ENCODE measurements at regions not wholly inside any gene's neighbourhood (a gene's known extent, or its start where the extent isn't known, plus 50 kb on each side); places are given as distances from the start of the nearest gene placed in this dataset.
A peak's percentile ranks its signal among the peaks of the same experiment; 100 is the strongest.

DNA sequence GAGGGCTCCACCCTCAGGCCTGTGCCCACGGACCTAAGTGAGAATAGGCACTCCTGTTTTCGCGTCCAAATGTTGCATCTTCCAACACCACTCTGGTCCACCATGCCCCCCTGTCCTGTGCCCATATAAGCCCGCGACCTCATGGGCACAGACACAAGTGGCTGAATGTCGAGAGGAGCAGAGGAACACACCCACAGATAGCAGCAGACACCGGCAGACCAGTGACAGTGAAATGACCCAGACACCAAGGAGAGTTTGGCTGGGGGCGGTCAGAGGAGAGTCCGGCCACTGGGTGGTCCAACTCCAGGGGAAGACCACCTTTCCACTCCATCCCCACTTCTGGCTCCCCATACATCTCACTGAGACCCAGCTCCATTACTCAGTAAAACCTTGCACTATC is 161.4 kb upstream of the DAB2 start:
- POLR2A ChIA-PET (ENCODE audit: partially characterized antibody): no interaction called here
- Mint-ChIP-seq H3K9me3 (no peaks in the 10 kb centered on the region), H3K4me3 (no peak overlapping the region)

DNA sequence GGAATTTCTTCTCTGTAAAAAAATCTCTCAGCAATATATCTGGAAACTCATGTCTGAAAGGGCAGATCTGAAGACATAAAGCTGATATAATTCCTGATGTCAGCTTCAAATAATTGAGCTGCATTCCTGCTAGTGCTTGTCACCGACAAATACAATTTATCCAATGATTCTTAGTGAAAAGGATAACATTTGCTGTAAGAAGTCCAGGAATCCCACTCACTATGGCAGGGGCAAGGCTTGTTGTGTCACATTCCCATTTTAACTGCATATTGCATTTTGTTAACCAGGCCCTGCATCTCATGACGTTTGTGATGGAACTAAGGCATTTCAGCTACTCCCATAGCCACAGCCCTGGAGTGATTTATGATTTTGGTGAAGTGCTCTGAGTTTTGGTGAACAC is 160.1 kb upstream of the DAB2 start:
- Histone ChIP-seq H3K36me3 (ENCODE audit: insufficient read depth, low read length) (no peaks in the 10 kb centered on the region), H3K9me3 (ENCODE audit: control insufficient read depth in 1 of 2, low read length in 2 of 2) (no peaks in the 10 kb centered on the region), H3K27me3 (ENCODE audit: insufficient read depth, low read length) (no peaks in the 10 kb centered on the region), H3K4me1 (ENCODE audit: insufficient read depth, low read length) (peaks cover 10% of the 10 kb centered on the region), H3K27ac (ENCODE audit: low read depth, low read length) (no peak overlapping the region), H3K4me3 (ENCODE audit: low read length in 2 of 2) (no peak overlapping the region)
- Mint-ChIP-seq H3K9me3 (no peaks in the 10 kb centered on the region), H3K4me3 (no peak overlapping the region), H3K36me3 (no peaks in the 10 kb centered on the region), H3K27ac (no peak overlapping the region), H3K4me1 (peaks cover 4 to 11% (median 6%) of the 10 kb centered on the region in 4 donors), H3K27me3 (peaks cover 5 to 10% of the 10 kb centered on the region in 2 donors)
- ChIA-PET CTCF (ENCODE audit: partially characterized antibody) (interaction anchor here (0.7 to 1.3 kb wide), 2 partner anchors 16 to 28 kb away, joined by 4 read pairs; no protein-coding TSS in a partner anchor), POLR2A (ENCODE audit: partially characterized antibody) (no interaction called here)
- intact Hi-C loops (cut with micrococcal nuclease): no loop called here
- no peak for DNase-seq

More for the DNA sequence above, 161.4 kb upstream of the DAB2 start:
- peaks cover 5 to 10% of the 10 kb centered on the region in 2 donors for H3K27me3 Mint-ChIP-seq
- Histone ChIP-seq H3K36me3 (ENCODE audit: insufficient read depth, low read length) (no peaks in the 10 kb centered on the region), H3K9me3 (ENCODE audit: control insufficient read depth in 1 of 2, low read length in 2 of 2) (no peaks in the 10 kb centered on the region), H3K27ac (ENCODE audit: low read depth, low read length) (no peak overlapping the region), H3K27me3 (ENCODE audit: insufficient read depth, low read length) (no peaks in the 10 kb centered on the region), H3K4me1 (ENCODE audit: insufficient read depth, low read length) (peaks cover 5% of the 10 kb centered on the region), H3K4me3 (ENCODE audit: low read length in 2 of 2) (no peak overlapping the region)
- intact Hi-C loops (cut with micrococcal nuclease): no loop called here
- no peaks in the 10 kb centered on the region for H3K36me3 Mint-ChIP-seq
- CTCF ChIA-PET (ENCODE audit: partially characterized antibody): no interaction called here
- H3K4me1 Mint-ChIP-seq: peaks cover 2 to 4% (median 3%) of the 10 kb centered on the region in 4 donors
- no peak for DNase-seq
- H3K27ac Mint-ChIP-seq: no peak overlapping the region

DNA sequence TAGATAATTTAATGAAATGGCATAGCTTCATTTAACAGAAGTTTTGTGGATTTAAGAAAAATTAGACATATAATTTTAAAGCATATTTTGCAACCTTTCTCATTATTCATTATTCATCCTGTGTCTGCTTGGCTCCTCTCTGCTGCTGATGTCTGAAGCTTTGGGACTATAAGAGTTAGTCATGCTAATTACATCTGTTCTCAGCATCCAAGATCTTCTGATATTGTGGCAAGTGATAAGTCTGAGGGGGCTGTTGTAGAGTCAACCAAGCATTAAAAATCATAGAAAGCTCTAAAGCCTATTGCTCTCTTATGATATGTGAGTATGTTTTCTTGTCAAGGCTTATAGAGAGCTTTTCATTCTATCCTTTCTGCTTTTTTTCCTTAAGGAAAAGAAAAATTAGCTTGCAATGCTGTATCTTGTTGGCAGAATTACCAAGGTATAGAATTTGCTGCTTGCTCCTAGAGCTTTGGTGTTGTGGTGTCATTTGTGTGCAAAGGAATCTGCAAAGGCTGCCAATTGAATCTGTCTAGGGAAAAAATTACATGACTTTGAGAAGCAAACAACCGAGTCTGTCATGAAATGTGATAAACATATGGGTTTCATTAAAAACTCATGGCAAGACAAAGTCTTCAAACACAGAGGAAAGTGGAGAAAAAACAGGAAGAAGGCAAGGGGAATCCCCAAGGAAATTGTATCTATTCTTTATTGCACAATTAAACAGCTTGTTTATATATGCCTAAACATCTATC is 156.1 kb upstream of the DAB2 start:
- ChIA-PET POLR2A (ENCODE audit: partially characterized antibody) (no interaction called here), CTCF (ENCODE audit: partially characterized antibody) (interaction anchor here (0.8 to 1.9 kb wide), 5 partner anchors 9 to 1298 kb away, joined by 3 to 6 read pairs (median 4); no protein-coding TSS in a partner anchor)
- no peaks in the 10 kb centered on the region for H3K36me3 Mint-ChIP-seq
- Histone ChIP-seq H3K27ac (ENCODE audit: low read depth, low read length) (no peak overlapping the region), H3K4me3 (ENCODE audit: low read length in 2 of 2) (no peak overlapping the region), H3K27me3 (ENCODE audit: insufficient read depth, low read length) (no peaks in the 10 kb centered on the region), H3K4me1 (ENCODE audit: insufficient read depth, low read length) (peaks cover 10% of the 10 kb centered on the region), H3K9me3 (ENCODE audit: control insufficient read depth in 1 of 2, low read length in 2 of 2) (no peaks in the 10 kb centered on the region), H3K36me3 (ENCODE audit: insufficient read depth, low read length) (no peaks in the 10 kb centered on the region)
- no peaks in the 10 kb centered on the region for H3K9me3 Mint-ChIP-seq
- H3K27ac Mint-ChIP-seq: peak overlapping the region in 3 of 7 donors; percentile 24 to 69 (median 63)
- H3K4me1 Mint-ChIP-seq: peaks cover 4 to 11% (median 6%) of the 10 kb centered on the region in 4 donors
- no peak overlapping the region for H3K4me3 Mint-ChIP-seq
- H3K27me3 Mint-ChIP-seq: peaks cover 0 to 3% of the 10 kb centered on the region in 2 donors
- intact Hi-C loops (cut with micrococcal nuclease): no loop called here
- no peak for DNase-seq

DNA sequence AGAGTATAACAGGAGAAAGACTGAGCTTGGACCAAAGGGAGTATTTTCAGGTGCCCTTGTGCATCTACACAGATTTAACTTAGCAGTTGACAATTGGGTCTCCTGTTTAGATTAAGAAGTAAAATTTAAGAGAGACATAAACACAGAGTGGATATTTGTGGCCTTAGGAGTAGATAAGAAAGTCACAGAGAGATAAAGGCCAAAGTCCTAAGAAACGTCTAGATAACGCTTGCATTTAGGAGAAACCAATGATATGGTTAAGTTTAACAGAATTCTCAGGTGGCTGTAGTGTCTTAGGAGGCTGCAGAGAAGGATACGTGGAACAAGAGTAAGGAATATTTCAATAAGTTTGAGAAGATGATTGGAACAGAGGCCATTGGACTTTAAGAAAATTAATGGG is 155.0 kb upstream of the DAB2 start:
- ChIA-PET POLR2A (ENCODE audit: partially characterized antibody) (no interaction called here), CTCF (ENCODE audit: partially characterized antibody) (interaction anchor here (0.8 to 1.7 kb wide), 8 partner anchors 9 to 136 kb away, joined by 3 to 6 read pairs (median 3); no protein-coding TSS in a partner anchor)
- H3K27ac Mint-ChIP-seq: peak overlapping the region in 1 of 7 donors; percentile 15
- no peak for DNase-seq
- Histone ChIP-seq H3K4me3 (ENCODE audit: low read length in 2 of 2) (no peak overlapping the region), H3K27me3 (ENCODE audit: insufficient read depth, low read length) (no peaks in the 10 kb centered on the region), H3K4me1 (ENCODE audit: insufficient read depth, low read length) (peaks cover 10% of the 10 kb centered on the region), H3K27ac (ENCODE audit: low read depth, low read length) (no peak overlapping the region), H3K36me3 (ENCODE audit: insufficient read depth, low read length) (no peaks in the 10 kb centered on the region), H3K9me3 (ENCODE audit: control insufficient read depth in 1 of 2, low read length in 2 of 2) (no peaks in the 10 kb centered on the region)
- H3K4me1 Mint-ChIP-seq: peaks cover 4 to 11% (median 6%) of the 10 kb centered on the region in 4 donors
- H3K36me3 Mint-ChIP-seq: no peaks in the 10 kb centered on the region
- intact Hi-C loops (cut with micrococcal nuclease): loop anchor here (1.0 to 5.0 kb wide), 6 partner anchors 135 to 1300 kb away; partner anchors contain the start of gene TTC33
- no peak overlapping the region for H3K4me3 Mint-ChIP-seq
- no peaks in the 10 kb centered on the region for H3K27me3 Mint-ChIP-seq
- H3K9me3 Mint-ChIP-seq: no peaks in the 10 kb centered on the region

DNA sequence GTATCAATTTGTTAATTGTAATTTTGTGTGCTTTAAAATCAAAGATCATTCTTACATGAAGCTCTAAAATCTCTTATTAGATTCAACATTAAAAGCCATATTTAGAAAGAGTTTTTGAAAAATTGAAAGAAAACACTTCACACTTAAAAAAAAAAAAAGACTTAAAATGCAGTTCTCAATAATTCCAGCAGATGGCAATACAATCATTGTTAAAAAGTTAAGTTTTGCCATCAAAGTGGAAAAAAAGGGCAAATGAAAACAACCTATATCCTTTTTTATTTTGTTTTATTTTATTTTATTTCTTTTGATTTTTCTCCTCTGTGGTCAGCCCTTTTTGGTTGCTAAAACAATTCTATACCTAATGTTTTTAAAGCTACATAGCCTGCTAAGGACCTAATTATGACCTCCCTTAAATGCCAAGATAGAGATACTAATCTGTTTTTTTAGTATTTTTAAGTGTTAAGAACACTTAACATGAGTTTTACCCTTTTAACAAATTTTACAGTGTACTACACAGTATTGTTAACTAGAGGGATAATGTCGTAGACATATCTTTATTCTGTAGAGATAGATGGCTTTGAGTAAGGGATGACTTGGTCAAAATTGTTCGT is 154.2 kb upstream of the DAB2 start:
- H3K4me1 Mint-ChIP-seq: peaks cover 4 to 11% (median 6%) of the 10 kb centered on the region in 4 donors
- H3K4me3 ChIP-seq (ENCODE audit: low read length in 2 of 2): no peak overlapping the region
- no peaks in the 10 kb centered on the region for H3K9me3 ChIP-seq (ENCODE audit: control insufficient read depth in 1 of 2, low read length in 2 of 2)
- H3K27ac Mint-ChIP-seq: no peak overlapping the region
- peak overlapping the region in 1 of 8 donors; percentile 32 for H3K4me3 Mint-ChIP-seq
- no peaks in the 10 kb centered on the region for H3K9me3 Mint-ChIP-seq
- H3K4me1 ChIP-seq (ENCODE audit: insufficient read depth, low read length): peaks cover 10% of the 10 kb centered on the region
- H3K36me3 ChIP-seq (ENCODE audit: insufficient read depth, low read length): no peaks in the 10 kb centered on the region
- no peak overlapping the region for H3K27ac ChIP-seq (ENCODE audit: low read depth, low read length)
- DNase-seq: peak in 4 of 5 donors; percentile 15 to 26 (median 19)
- H3K27me3 Mint-ChIP-seq: peaks cover 0 to 2% of the 10 kb centered on the region in 2 donors
- H3K27me3 ChIP-seq (ENCODE audit: insufficient read depth, low read length): no peaks in the 10 kb centered on the region
- intact Hi-C loops (cut with micrococcal nuclease): loop anchor here (1.0 to 5.0 kb wide), 6 partner anchors 135 to 1300 kb away; partner anchors contain the start of gene TTC33
- no peaks in the 10 kb centered on the region for H3K36me3 Mint-ChIP-seq
- POLR2A ChIA-PET (ENCODE audit: partially characterized antibody): no interaction called here
- CTCF ChIA-PET (ENCODE audit: partially characterized antibody): interaction anchor here (0.7 to 1.9 kb wide), 18 partner anchors 8 to 1307 kb away, joined by 3 to 6 read pairs (median 3); no protein-coding TSS in a partner anchor

GRCh38 chr5:39577529-39577928 is 152.7 kb upstream of the DAB2 start:
- Mint-ChIP-seq H3K27me3 (peaks cover 0 to 7% of the 10 kb centered on the region in 2 donors), H3K36me3 (no peaks in the 10 kb centered on the region), H3K4me1 (peaks cover 4 to 11% (median 6%) of the 10 kb centered on the region in 4 donors), H3K9me3 (no peaks in the 10 kb centered on the region), H3K27ac (no peak overlapping the region), H3K4me3 (no peak overlapping the region)
- H3K4me3 ChIP-seq (ENCODE audit: low read length in 2 of 2): no peak overlapping the region
- intact Hi-C loops (cut with micrococcal nuclease): loop anchor here (5.0 kb wide), 2 partner anchors 370 to 1180 kb away; partner anchors contain the start of gene TTC33
- DNase-seq: no peak
- H3K4me1 ChIP-seq (ENCODE audit: insufficient read depth, low read length): peaks cover 10% of the 10 kb centered on the region
- ChIA-PET CTCF (ENCODE audit: partially characterized antibody) (interaction anchor here (0.8 to 2.6 kb wide), 5 partner anchors 9 to 1302 kb away, joined by 4 to 6 read pairs (median 5); no protein-coding TSS in a partner anchor), POLR2A (ENCODE audit: partially characterized antibody) (no interaction called here)
- H3K27me3 ChIP-seq (ENCODE audit: insufficient read depth, low read length): no peaks in the 10 kb centered on the region
- H3K27ac ChIP-seq (ENCODE audit: low read depth, low read length): no peak overlapping the region
- H3K36me3 ChIP-seq (ENCODE audit: insufficient read depth, low read length): no peaks in the 10 kb centered on the region
- no peaks in the 10 kb centered on the region for H3K9me3 ChIP-seq (ENCODE audit: control insufficient read depth in 1 of 2, low read length in 2 of 2)
